HL-60 (cell line): ENCODE measurements at regions not wholly inside any gene's neighbourhood (a gene's known extent, or its start where the extent isn't known, plus 50 kb on each side); places are given as distances from the start of the nearest gene placed in this dataset.

Source experiments
- CTCF ChIP-seq: IDR thresholded peaks from one replicate; pipeline ENCODE4 v1.5.1; 2011; ENCODE audit warnings: low read length, control low read depth, inconsistent platforms; ENCODE audit not compliant: insufficient read depth
- POLR2AphosphoS5 ChIP-seq: IDR thresholded peaks from 2 replicates; pipeline ENCODE4 v1.6.1; 2012; ENCODE audit warnings: low read depth
- REST ChIP-seq: IDR thresholded peaks from 2 replicates; pipeline ENCODE4 v1.6.1; 2012; ENCODE audit warnings: low read depth; ENCODE audit not compliant: insufficient replicate concordance

- TF ChIP-seq CTCF (no peak), POLR2AphosphoS5 (no peak), REST (no peak)
Measured at GRCh38 chr9:12065686-12066085, 627.5 kb upstream of the TYRP1 start.
